CD4-positive, alpha-beta T cell (primary cell): ENCODE measurements at regions not wholly inside any gene's neighbourhood (a gene's known extent, or its start where the extent isn't known, plus 50 kb on each side); places are given as distances from the start of the nearest gene placed in this dataset.

ENCODE experiments used
- ATAC-seq: fragments of 200-7000 bp; cut with Tn5 transposase; one replicate; pipeline ENCODE4 v1.10.0; 2022; ENCODE audit warnings: mild to moderate bottlenecking; ENCODE audit not compliant: poor library complexity
- CTCF ChIA-PET: fragments of 350-600 bp; sonication (Branson Sonifier 250); formaldehyde crosslinking; loops from one replicate; lab custom pipeline; 2021; ENCODE audit warnings: antibody characterized with exemption, inconsistent platforms; lab: Charles Lee
- POLR2A ChIA-PET: fragments of 350-600 bp; sonication (Branson Sonifier 250); formaldehyde crosslinking; loops from one replicate; lab custom pipeline; 2021; ENCODE audit warnings: antibody characterized with exemption, inconsistent platforms; lab: Charles Lee
- DNase-seq, 14 experiments: peaks; one replicate each; pipeline ENCODE4 v3.0.0-alpha.2; 2013 to 2020; ENCODE audit warnings: mixed read lengths in 2 of 14
- H3K27ac ChIP-seq, 2 donors: one replicate each; pipeline versions ENCODE4 v1.5.1 to v1.7.0; 2013; ENCODE audit warnings: low read length in 2 of 2, low read depth in 1 of 2, mild to moderate bottlenecking in 1 of 2
- H3K27me3 ChIP-seq, 2 experiments: 1 replicate in 1 of 2; 2 replicates in 1 of 2; pipeline versions ENCODE4 v1.6.1 to v1.7.0; 2013; ENCODE audit warnings: low read length in 2 of 2, control low read depth in 1 of 2, mild to moderate bottlenecking in 1 of 2, moderate library complexity in 1 of 2; ENCODE audit not compliant: insufficient read depth in 2 of 2, control insufficient read depth in 1 of 2
- H3K36me3 ChIP-seq: one replicate; pipeline ENCODE4 v1.6.1; 2013; ENCODE audit warnings: low read length, control low read depth; ENCODE audit not compliant: insufficient read depth
- H3K4me1 ChIP-seq: one replicate; pipeline ENCODE4 v1.6.1; 2013; ENCODE audit warnings: low read length, control low read depth; ENCODE audit not compliant: insufficient read depth
- H3K4me3 ChIP-seq: one replicate; pipeline ENCODE4 v1.5.1; 2013; ENCODE audit warnings: mild to moderate bottlenecking, low read length, moderate library complexity
- H3K9me3 ChIP-seq, 2 experiments: 1 replicate in 1 of 2; 2 replicates in 1 of 2; pipeline versions ENCODE4 v1.6.1 to v1.7.0; 2013; ENCODE audit warnings: low read length in 2 of 2, mild to moderate bottlenecking in 2 of 2, control low read depth in 1 of 2, moderate library complexity in 1 of 2; ENCODE audit not compliant: control insufficient read depth in 1 of 2, insufficient read depth in 1 of 2
- H3K27ac Mint-ChIP-seq: one replicate; pipeline ENCODE4 v1.8.0; 2020; ENCODE audit warnings: mixed read lengths
- H3K27me3 Mint-ChIP-seq: one replicate; pipeline ENCODE4 v1.8.0; 2021; ENCODE audit warnings: mixed read lengths
- H3K36me3 Mint-ChIP-seq: one replicate; pipeline ENCODE4 v1.8.0; 2021; ENCODE audit warnings: low read depth, mixed read lengths
- H3K4me1 Mint-ChIP-seq: one replicate; pipeline ENCODE4 v1.8.0; 2021; ENCODE audit warnings: low read depth, mixed read lengths
- H3K4me3 Mint-ChIP-seq: one replicate; pipeline ENCODE4 v1.8.0; 2020; ENCODE audit warnings: mild to moderate bottlenecking, mixed read lengths
- H3K9me3 Mint-ChIP-seq: one replicate; pipeline ENCODE4 v1.8.0; 2020; ENCODE audit warnings: mixed read lengths
- intact Hi-C, 2 experiments: fragments of 100-400 bp; cut with DNase I in 1 of 2; cut with micrococcal nuclease in 1 of 2; formaldehyde crosslinking; loops; one replicate each; pipeline versions ENCODE4 v1.15.1 to v1.9.0; 2023 to 2025; cut with DNase I, micrococcal nuclease
- TF ChIP-seq, protein P1 (sequence below): fragments of 200-600 bp; IDR thresholded peaks from one replicate; pipeline ENCODE4 v1.8.0; 2022; ENCODE audit warnings: antibody characterized with exemption, mild to moderate bottlenecking

DNA sequence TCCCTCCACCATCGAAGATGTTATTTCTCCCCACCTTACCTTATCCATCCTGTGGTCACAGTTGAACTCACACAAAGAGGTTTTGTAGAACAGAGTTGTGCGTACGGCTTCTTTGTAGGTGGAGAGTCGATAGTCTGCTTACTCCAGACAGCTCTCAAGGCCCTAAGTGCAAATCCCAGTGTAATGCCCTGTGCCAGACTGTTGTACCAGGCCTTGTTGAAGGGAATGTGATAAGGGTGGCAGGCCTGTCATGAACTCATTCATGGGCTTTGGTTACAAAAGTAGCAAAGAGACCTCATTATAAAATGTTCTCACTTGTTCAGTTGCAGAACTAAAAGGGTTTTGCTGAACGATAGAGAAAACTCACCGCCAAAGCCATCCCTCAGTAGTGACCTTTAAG is 288.7 kb upstream of the CADM1 start:
- Histone ChIP-seq H3K9me3 (peaks cover 0 to 3% of the 10 kb centered on the region in 2 experiments), H3K36me3 (no peaks in the 10 kb centered on the region), H3K4me1 (no peaks in the 10 kb centered on the region), H3K4me3 (no peak overlapping the region), H3K27me3 (no peaks in the 10 kb centered on the region), H3K27ac (no peak overlapping the region)
- DNase-seq (no peak), ATAC-seq (no peak)
- no peaks in the 10 kb centered on the region for H3K27me3 Mint-ChIP-seq
- no peak overlapping the region for H3K27ac Mint-ChIP-seq
- TF ChIP-seq, protein P1, sequence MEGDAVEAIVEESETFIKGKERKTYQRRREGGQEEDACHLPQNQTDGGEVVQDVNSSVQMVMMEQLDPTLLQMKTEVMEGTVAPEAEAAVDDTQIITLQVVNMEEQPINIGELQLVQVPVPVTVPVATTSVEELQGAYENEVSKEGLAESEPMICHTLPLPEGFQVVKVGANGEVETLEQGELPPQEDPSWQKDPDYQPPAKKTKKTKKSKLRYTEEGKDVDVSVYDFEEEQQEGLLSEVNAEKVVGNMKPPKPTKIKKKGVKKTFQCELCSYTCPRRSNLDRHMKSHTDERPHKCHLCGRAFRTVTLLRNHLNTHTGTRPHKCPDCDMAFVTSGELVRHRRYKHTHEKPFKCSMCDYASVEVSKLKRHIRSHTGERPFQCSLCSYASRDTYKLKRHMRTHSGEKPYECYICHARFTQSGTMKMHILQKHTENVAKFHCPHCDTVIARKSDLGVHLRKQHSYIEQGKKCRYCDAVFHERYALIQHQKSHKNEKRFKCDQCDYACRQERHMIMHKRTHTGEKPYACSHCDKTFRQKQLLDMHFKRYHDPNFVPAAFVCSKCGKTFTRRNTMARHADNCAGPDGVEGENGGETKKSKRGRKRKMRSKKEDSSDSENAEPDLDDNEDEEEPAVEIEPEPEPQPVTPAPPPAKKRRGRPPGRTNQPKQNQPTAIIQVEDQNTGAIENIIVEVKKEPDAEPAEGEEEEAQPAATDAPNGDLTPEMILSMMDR = no peak
- CTCF ChIA-PET = no interaction called here
- no peaks in the 10 kb centered on the region for H3K36me3 Mint-ChIP-seq
- no peaks in the 10 kb centered on the region for H3K4me1 Mint-ChIP-seq
- no peaks in the 10 kb centered on the region for H3K9me3 Mint-ChIP-seq
- intact Hi-C loops = no loop called here
- H3K4me3 Mint-ChIP-seq = no peak overlapping the region
- POLR2A ChIA-PET = no interaction called here

DNA sequence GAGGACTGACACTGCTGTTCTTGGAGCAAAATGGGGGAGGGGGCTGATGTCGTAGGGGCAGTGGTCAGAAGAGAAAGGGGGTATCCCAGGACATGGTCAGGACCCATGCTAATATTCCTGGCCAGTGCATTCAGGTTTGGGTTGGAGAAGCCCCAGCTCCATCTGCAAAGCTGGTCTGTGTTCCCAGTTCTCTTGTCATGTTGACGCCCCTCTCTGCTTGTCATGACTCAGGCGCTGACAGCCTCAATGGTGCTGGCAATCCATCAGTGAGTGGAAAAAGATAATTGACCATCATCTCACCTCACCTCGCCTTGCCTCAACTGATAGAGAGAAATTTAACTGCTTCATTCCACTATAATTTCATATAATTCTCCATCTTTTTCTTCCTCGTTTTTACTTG is 283.1 kb upstream of the CADM1 start:
- DNase-seq = no peak
- no peak overlapping the region for H3K4me3 ChIP-seq
- TF ChIP-seq, protein P1 = no peak
- no peak for ATAC-seq
- Mint-ChIP-seq H3K36me3 (no peaks in the 10 kb centered on the region), H3K27me3 (no peaks in the 10 kb centered on the region), H3K4me3 (no peak overlapping the region), H3K4me1 (no peaks in the 10 kb centered on the region), H3K9me3 (peaks cover 10% of the 10 kb centered on the region), H3K27ac (no peak overlapping the region)
- intact Hi-C loops = no loop called here
- no peaks in the 10 kb centered on the region for H3K4me1 ChIP-seq
- no peaks in the 10 kb centered on the region for H3K9me3 ChIP-seq
- no peaks in the 10 kb centered on the region for H3K36me3 ChIP-seq
- ChIA-PET CTCF (no interaction called here), POLR2A (no interaction called here)
- H3K27me3 ChIP-seq = no peaks in the 10 kb centered on the region
- H3K27ac ChIP-seq = no peak overlapping the region

DNA sequence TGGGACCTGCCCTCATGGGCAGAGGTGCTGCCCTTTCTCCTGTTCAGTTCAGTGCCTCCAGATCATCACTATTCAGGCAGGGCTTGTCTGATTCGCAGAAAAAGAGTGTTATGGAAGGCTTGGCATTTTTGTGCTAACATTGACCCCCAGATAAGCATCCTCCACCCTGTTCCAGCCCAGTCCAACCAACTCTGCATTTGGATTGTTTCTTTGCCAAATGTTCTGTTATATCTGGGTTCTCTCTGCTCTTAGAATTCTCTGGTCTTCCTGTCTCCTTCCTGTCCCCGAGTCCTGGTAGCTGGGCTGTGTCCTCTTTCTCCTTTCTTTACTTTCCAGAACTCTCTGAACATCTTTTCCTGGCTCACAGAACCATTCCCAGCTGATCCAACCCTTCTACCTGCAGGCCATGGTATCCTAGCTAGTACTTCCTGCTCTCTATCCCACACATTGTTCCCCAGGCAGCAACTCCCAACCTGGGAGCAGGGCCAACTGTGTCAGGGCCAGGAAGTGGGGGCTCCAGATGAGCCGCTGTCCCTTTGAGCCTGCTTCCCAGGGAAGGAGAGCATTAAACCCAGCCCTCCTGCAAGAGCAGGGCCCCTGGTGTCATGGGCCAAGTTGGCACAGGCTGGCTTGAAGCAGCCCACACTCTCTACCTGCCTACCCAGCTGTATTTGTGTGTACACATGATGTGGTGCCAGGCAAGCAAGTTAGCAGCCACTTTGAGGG is 280.7 kb upstream of the CADM1 start:
- Mint-ChIP-seq H3K9me3 (peaks cover 10% of the 10 kb centered on the region), H3K4me1 (no peaks in the 10 kb centered on the region), H3K27ac (no peak overlapping the region), H3K27me3 (no peaks in the 10 kb centered on the region), H3K36me3 (no peaks in the 10 kb centered on the region), H3K4me3 (no peak overlapping the region)
- DNase-seq (no peak), ATAC-seq (no peak)
- H3K4me3 ChIP-seq = no peak overlapping the region
- TF ChIP-seq, protein P1 = no peak
- ChIA-PET POLR2A (no interaction called here), CTCF (no interaction called here)
- peaks cover 0 to 3% of the 10 kb centered on the region in 2 experiments for H3K9me3 ChIP-seq
- H3K4me1 ChIP-seq = no peaks in the 10 kb centered on the region
- no peaks in the 10 kb centered on the region for H3K36me3 ChIP-seq
- intact Hi-C loops = no loop called here
- H3K27ac ChIP-seq = no peak overlapping the region
- no peaks in the 10 kb centered on the region for H3K27me3 ChIP-seq
